Right renal pelvis (tissue), 4 donors: ENCODE measurements at regions not wholly inside any gene's neighbourhood (a gene's known extent, or its start where the extent isn't known, plus 50 kb on each side); places are given as distances from the start of the nearest gene placed in this dataset.

Source experiments
- DNase-seq, 4 donors: peaks; one replicate each; pipeline ENCODE4 v3.0.0-alpha.2; 2013; ENCODE audit warnings: low read depth in 4 of 4, low spot score in 3 of 4, missing footprints in 1 of 4

DNA sequence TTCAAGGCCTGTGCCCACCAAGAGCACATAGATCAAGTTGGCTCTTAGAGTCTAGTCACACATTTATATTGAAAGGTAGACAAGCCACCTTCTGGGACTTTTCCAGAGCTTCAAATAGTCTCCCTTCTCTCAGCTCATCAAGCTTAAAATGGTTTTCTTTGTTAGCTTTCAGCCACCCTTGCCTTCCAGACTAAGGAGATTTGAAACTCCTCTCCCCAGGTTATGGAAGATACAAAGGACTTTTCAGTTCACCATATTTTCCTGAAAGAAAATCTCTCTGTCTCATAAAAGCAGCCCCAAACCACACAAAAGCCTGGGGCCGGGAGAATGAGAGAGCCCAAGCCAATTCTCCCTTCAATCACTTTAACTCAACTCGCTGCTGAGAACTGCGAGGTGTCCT lies 134.1 kb downstream of the ZC3H11B start:
- no peak for DNase-seq

DNA sequence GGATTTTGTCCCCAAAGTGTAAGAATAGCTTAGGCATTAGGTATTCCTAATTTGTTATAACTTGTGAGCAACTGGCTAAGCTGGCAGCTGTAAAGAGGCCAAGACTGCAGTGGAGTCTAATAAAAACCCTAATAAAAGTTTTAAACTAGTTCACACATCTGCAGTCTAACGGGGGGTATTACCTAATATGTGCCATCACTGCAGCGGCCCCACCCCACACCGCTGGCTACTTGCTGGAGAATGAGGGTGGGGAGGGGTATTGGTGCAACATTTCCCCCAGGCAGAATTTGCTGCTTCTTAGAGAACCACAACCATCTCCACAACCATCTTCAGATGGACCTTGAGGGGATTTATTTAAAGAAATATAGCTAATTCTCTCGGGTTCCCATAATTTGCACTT lies 135.0 kb downstream of the ZC3H11B start:
- DNase-seq, result no peak

- no peak for DNase-seq
Measured at GRCh38 chr1:219476716-219477115, 136.2 kb downstream of the ZC3H11B start.

GRCh38 chr1:219476116-219476515 lies 136.8 kb downstream of the ZC3H11B start:
- no peak for DNase-seq

DNA sequence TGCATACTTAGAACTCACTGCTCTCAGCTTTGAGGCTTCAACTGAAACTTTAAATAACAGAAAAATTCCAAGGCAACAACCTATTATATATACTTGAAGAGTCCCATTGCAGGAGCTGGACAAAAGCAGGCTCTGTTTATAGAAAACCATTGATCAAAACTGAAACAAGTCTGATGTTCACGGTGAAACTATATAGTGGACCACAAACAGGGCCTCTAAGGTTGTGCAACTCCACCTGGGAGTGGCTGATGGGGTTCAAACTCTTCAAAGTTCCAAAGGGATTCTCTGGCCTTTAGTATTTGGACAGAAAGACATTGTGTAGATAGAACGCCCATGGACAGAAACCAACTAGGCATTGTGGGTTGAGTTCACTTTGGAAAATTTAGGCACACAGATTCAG lies 140.3 kb downstream of the ZC3H11B start:
- no peak for DNase-seq

GRCh38 chr1:219467524-219467923 lies 145.4 kb downstream of the ZC3H11B start:
- DNase-seq, result no peak

GRCh38 chr1:219466766-219467165 lies 146.1 kb downstream of the ZC3H11B start:
- no peak for DNase-seq

- DNase-seq, result no peak
Measured at GRCh38 chr1:219465212-219466093, 147.5 kb downstream of the ZC3H11B start.

DNA sequence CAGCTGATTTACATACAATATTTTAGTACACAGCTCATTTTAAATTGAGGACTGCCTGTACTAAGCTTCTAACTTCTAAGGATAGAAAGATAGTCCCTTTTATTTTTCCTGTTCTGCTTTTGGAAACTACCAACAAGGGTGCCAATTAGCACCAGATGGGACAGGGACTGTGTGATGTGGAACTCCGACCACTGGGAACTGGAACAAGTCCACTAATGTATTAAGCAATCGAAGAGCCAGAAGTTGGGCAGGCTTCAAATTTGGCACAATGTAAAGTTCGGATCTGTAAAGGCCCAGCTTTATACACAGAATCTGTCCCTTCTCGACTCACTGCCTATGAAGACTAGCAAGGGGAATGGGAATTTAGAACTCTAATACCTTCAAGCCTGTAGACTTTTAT lies 149.3 kb downstream of the ZC3H11B start:
- DNase-seq, result no peak

- no peak for DNase-seq
Measured at GRCh38 chr1:219461981-219462400, 150.9 kb downstream of the ZC3H11B start.

DNA sequence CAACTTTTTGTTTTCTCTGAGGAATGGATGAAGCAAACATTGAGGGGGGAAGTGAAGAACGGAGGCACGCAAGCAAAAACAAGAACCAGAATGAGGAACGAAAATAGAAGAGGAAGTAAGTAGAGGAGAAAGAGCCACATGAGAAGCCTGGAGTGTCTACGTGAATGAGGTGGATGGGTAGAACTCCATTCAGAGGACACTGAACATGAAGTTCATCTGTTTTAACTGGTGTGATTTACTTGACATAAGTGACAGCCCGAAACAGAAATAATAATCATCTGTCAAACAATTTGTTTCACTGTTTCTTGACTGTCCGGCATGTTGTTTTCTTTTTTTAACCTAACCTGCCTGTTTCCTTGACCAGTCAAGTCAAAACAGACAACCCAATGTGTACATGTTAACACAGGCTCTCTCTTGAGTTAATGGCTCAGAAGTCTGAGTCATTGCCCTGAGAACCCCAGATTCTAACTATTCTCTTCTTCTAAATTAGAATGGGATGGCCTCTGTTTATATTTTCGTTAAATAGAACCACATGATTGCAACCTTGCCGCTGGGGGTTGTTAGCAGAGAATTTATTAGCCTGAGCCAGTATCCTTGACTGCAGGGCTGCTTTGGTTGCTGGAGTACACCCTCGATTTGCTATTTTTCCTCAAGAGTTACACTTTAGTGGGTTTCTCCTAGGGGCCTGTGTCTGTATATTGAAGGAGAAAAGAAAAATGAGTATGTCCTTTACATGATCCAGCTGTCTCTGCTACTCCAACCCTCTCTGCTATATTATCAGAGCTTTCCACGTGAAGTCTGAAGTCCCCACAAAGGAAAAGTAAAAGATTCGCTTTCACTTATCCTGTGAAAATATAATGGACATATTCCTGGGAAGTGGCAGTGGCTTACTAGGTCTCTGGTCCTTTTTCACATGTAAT lies 151.7 kb downstream of the ZC3H11B start:
- no peak for DNase-seq

DNA sequence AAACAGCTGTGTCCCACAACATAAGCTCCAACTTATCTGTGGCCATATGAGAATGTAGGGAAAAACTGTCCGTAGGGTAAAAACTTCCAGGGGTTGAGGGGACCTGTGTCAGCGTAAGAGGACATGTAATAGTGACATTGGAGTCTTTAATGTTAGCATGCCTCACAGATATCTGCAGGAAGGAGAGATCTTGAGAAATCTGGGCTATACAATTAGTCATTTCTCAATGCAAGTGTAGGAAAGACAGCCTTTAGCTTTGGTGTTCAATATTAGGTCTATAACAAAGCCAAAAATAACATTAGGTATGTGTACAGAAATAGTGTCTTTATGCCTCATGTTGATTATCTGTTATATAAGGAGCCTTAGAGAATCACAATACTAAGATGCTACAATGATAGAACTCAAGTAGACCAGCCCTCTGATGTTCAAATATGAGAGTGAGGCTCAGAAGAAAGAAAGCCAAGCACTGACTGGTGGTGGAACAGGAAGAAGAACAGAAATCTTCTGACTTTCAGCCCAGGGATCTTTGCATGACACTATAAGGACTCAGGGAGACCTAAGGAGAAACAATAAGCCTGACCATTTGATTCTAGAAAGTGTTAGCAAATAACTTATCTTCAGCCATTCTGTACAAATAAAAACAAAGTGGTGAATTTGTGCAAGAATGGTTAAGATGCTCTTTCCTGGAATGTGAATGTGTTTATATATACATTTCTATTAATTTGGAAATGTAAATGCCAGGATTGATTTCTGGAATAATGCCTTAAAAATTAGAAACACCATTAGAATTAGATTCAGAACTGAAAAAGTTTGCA lies 152.6 kb downstream of the ZC3H11B start:
- DNase-seq, result no peak

GRCh38 chr1:219459351-219460080 lies 153.4 kb downstream of the ZC3H11B start:
- no peak for DNase-seq

GRCh38 chr1:219446288-219446687 lies 166.6 kb downstream of the ZC3H11B start:
- no peak for DNase-seq

DNA sequence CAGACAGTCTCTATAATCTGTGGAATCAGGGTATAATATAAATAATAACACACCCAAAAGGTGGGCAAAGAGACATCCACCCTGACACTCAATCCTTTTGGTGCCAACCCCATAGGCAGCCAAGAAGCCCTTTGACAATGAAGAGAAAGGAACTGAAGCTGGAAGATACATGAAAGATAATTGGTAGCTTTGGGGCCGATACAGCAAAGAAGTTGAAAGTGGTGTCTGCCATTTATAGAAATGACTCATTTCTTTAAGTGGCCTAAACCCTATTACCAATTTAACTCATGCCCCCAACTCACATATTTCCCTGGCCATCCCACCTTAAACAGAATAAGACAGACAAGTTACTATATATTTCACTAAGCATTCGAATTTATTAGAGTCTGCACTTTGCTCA lies 167.0 kb downstream of the ZC3H11B start:
- DNase-seq, result no peak

DNA sequence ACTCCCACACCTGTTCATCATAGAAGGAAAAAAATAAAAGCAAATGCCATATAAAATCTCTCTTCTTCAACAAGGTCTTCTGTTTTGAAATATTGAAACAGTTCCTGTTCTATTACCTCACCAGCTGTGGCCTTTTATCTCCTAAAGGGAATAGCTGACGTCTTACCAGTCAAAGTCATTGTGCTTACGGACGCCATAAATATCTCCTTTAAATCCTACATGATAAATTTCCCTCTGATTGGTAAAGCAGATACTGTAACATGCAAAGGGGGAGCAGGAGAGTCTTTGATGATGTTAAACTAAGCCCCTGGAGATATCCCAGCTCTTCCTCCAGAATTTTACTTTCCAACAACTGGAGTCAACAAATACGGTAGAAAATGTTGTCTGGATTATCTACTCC lies 168.4 kb downstream of the ZC3H11B start:
- DNase-seq, result no peak

DNA sequence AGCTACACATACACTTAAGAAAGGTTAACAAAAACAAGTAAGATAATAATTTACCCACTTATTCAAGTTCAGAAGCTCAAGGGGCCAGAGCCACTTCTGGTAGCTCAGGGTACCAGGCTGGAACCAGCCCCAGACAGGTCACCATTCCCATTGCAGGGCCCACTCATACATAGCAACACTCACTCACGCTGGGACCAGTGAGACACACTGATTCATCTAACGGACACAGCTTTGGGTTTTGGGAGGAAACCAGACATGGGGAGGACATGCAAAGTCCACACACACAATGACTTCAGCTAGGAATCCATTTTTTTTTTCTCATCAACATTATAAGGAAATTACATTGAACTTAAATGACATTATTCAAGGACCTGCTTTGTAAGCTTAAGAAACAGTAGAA lies 169.1 kb downstream of the ZC3H11B start:
- DNase-seq, result no peak

- DNase-seq, result no peak
Measured at GRCh38 chr1:219442611-219443061, 170.3 kb downstream of the ZC3H11B start.

DNA sequence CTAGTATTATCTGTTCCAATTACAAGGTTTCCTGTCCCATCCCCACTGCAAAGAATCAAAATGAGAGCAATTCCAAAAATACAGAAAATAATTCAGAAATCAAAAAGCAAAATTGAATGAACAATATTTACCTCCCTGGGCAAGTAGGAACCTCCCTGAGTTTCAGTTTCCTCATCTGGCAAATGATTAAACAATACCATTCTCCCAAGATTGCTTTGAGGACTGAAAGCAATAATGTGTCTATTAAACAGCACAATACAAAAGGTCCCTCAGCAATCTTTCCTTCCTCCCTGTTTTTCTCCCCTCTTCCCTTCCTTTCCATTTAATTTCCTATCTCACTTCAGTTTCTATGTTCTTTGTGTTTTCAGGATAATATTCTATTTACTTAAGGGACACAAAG lies 171.0 kb downstream of the ZC3H11B start:
- DNase-seq, result no peak

- DNase-seq, result no peak
Measured at GRCh38 chr1:219439376-219439775, 173.5 kb downstream of the ZC3H11B start.
